Fibroblast of pulmonary artery (primary cell): ENCODE measurements at regions not wholly inside any gene's neighbourhood (a gene's known extent, or its start where the extent isn't known, plus 50 kb on each side); places are given as distances from the start of the nearest gene placed in this dataset.

Experiments
- DNase-seq: peaks from one replicate; pipeline ENCODE4 v3.0.0-alpha.2; 2010; ENCODE audit warnings: low read depth
- H3K4me3 ChIP-seq: replicated peaks from 2 replicates; pipeline ENCODE4 v1.5.1; 2011; ENCODE audit warnings: low read depth, mild to moderate bottlenecking, control low read depth, low read length, moderate library complexity
- TF ChIP-seq, protein P1 (sequence below): IDR thresholded peaks from 2 replicates; pipeline ENCODE4 v1.5.1; 2011; ENCODE audit warnings: mild to moderate bottlenecking, control low read depth, low read length, inconsistent platforms; ENCODE audit errors: missing control alignments

DNA sequence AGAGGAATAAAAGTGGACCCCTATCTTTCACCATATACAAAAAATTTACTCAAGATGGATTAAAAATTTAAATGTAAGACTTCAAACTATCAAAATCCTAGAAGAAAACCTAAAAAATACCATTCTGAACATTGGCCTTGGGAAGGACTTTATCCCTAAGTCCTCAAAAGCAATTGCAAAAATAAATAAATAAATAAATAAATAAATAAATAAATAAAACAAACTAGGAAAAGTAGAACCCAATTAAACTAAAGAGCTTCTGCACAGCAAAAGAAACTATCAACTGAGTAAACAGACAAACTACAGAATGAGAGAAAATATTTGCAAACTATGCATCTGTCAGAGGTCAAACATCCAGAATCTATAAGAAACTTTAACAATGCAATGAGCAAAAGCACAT, 874.9 kb upstream of the PCDH20 start:
- TF ChIP-seq, protein P1, sequence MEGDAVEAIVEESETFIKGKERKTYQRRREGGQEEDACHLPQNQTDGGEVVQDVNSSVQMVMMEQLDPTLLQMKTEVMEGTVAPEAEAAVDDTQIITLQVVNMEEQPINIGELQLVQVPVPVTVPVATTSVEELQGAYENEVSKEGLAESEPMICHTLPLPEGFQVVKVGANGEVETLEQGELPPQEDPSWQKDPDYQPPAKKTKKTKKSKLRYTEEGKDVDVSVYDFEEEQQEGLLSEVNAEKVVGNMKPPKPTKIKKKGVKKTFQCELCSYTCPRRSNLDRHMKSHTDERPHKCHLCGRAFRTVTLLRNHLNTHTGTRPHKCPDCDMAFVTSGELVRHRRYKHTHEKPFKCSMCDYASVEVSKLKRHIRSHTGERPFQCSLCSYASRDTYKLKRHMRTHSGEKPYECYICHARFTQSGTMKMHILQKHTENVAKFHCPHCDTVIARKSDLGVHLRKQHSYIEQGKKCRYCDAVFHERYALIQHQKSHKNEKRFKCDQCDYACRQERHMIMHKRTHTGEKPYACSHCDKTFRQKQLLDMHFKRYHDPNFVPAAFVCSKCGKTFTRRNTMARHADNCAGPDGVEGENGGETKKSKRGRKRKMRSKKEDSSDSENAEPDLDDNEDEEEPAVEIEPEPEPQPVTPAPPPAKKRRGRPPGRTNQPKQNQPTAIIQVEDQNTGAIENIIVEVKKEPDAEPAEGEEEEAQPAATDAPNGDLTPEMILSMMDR = no peak
- no peak for DNase-seq
- H3K4me3 ChIP-seq = no peak overlapping the region

DNA sequence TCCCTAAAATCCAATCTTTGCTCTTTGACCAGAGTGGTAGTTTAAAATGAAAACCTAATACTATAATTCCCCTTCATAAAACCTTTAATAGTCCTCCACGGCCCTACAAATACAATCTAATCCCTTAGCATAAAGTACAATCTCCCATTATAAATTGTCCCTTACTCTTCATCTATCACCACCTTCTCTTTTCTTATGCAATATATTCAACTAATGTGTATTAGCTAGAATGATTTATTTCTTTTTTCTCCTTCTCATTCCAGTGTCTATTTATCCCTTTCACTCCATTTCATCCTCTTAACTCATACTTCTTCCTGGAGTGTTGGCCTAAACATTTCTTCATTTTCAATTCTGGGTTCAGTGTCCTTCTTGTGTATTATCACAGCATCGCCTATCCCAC, 872.1 kb upstream of the PCDH20 start:
- DNase-seq = no peak
- no peak overlapping the region for H3K4me3 ChIP-seq
- TF ChIP-seq, protein P1 = no peak

DNA sequence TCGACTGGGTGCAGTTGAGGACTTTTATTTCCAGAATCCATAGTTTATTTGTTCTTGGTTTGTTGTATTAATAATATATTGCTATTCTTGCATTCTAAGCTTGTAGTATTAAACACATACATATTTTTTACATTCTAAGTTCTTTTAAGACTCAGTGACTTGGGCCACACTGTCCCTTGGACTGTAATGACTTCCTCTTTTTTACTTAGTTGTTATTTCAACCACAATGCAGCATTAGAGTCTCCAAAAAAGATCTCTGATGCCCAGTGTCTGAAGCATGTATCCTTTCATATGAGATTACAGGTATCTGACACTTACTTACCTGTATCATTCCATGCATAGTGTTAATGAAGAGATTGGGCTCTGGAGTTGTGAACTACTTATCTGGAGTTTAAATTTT, 864.9 kb upstream of the PCDH20 start:
- no peak for DNase-seq
- TF ChIP-seq, protein P1 = no peak
- H3K4me3 ChIP-seq = no peak overlapping the region

DNA sequence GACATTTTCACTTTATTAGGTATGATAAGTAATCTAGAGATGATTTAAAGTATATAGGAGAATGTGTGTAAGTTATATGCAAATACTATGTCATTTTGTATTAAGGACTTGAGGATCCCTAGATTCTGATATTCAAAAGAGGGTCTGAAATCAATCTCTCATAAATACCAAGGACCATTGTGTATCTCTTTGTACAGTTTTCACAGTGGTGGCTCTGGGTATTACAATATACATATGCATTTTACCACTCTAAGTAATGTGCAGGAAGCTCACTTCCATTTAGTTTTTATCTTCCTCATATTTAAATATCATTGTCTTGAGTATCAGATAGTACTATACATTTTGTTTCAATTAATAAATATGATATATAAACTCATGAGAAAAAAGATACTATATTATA, 862.6 kb upstream of the PCDH20 start:
- DNase-seq = no peak
- no peak overlapping the region for H3K4me3 ChIP-seq
- TF ChIP-seq, protein P1 = no peak

DNA sequence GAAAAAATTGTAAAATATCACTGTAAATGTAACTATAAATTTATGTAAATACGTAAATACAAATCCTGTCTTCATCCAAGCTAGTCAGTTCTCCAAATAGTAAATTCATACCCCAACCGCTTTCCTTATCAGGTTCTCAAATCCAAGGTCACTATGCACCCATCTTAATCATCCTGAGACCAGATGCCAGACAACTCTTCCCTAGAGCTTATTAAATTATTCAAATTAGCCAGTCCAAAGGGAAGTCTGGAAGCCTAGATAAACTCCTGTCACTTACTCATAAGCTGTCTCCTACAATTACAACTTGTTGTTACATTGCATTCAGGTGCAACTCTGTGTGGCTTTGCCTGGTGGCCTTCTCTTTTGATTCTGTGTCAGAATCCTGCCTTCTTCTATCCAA, 836.1 kb upstream of the PCDH20 start:
- no peak for DNase-seq
- TF ChIP-seq, protein P1 = no peak
- H3K4me3 ChIP-seq = no peak overlapping the region

DNA sequence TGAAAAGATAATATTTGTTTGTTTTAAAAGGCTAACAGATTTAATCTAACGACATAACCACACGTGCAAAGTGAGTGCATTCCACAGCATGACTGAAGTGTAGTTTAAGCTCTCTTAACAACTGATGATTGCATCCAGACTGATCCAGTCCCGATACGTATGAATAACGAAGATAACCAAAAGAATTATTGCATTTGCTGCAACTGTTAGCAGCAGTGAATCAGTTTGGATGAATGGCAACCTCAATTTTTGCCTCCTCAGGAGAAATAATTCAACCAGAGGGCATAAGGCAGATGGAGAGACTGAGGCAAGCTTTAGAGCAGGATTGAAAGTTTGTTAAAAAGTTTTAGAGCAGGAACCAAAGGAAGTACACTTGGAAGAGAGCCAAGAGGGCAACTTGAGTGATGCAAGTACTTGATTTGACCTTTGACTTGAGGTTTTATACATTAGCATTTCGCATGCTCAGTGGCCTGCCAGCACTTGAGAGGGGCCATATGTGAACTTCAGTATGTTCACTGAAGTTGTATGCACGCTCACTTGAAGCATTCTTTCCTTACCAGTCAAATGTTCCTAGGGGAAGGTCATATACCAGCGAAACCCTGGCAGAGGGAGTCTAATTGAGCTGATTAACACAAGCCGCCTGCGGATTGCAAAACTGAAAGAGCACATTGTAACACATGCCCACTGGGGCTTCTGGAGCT, 835.0 kb upstream of the PCDH20 start:
- H3K4me3 ChIP-seq = no peak overlapping the region
- peak; percentile 4 for DNase-seq
- TF ChIP-seq, protein P1 = no peak

DNA sequence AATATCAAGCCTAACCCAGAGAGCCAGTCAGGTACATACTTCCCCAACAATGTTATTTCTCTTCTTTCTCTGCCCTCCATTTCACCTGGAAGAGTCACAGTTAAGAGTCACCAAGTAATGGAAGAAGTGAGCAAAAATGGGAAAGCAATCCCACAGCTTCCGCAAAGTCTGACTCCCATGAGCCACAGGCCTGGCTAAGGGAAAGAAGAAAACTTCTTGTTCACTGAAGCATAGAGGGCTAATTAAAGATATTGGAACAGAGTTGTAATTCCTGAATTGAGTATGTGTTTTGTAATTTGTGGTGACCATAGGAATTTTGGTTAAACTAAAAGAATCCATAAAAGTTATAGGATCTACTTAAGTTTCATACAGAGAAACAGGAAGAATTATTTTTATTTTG, 830.9 kb upstream of the PCDH20 start:
- no peak overlapping the region for H3K4me3 ChIP-seq
- no peak for DNase-seq
- TF ChIP-seq, protein P1 = no peak
